ENCODE measurements at regions not wholly inside any gene's neighbourhood (a gene's known extent, or its start where the extent isn't known, plus 50 kb on each side); places are given as distances from the start of the nearest gene placed in this dataset.

DNA sequence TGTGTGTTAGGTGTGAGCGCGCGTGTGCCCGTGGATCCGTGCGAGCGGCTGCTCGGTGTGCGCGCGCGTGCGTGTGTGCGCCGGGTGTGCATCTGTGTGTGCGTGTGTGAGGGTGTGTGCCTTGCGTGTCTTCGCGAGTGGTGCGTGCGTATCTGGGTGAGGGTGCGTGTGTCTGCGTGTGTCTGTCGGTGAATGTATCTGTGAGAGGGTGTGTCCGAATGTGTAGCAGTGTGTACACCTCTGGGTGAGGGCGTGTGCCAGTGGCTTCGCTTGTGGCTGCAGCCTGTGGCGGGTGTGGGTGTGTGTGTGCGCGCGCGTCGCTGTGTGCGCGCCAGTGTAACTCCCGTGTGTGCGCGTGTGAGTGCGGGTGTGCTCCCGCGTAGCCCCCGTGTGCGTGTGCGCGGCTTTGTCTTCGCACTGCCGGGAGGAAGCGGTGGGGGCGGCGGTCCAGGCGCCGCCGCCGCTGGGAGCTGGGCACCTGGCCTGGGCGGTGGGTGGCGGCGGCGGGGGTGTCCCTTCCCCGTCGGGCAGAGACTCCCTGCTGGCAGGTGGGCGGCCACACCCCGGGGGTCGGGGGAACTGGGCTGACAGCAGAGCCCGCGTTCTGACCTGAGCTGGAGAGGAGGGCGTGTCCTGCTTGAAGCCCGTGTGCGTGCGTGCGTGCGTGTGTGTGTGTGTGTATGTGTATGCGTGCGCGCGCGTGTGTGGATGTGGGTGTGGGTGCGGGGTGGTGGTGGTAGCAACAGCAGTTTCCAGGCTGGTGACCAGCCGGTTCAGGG, 61.3 kb upstream of the EPB41L1 start:
- TF ChIP-seq, protein P1, sequence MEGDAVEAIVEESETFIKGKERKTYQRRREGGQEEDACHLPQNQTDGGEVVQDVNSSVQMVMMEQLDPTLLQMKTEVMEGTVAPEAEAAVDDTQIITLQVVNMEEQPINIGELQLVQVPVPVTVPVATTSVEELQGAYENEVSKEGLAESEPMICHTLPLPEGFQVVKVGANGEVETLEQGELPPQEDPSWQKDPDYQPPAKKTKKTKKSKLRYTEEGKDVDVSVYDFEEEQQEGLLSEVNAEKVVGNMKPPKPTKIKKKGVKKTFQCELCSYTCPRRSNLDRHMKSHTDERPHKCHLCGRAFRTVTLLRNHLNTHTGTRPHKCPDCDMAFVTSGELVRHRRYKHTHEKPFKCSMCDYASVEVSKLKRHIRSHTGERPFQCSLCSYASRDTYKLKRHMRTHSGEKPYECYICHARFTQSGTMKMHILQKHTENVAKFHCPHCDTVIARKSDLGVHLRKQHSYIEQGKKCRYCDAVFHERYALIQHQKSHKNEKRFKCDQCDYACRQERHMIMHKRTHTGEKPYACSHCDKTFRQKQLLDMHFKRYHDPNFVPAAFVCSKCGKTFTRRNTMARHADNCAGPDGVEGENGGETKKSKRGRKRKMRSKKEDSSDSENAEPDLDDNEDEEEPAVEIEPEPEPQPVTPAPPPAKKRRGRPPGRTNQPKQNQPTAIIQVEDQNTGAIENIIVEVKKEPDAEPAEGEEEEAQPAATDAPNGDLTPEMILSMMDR (conservative IDR thresholded peaks at IDR 0.05; ENCODE audit: low read depth in 2 of 2) = no peak
- TF ChIP-seq, protein P2, sequence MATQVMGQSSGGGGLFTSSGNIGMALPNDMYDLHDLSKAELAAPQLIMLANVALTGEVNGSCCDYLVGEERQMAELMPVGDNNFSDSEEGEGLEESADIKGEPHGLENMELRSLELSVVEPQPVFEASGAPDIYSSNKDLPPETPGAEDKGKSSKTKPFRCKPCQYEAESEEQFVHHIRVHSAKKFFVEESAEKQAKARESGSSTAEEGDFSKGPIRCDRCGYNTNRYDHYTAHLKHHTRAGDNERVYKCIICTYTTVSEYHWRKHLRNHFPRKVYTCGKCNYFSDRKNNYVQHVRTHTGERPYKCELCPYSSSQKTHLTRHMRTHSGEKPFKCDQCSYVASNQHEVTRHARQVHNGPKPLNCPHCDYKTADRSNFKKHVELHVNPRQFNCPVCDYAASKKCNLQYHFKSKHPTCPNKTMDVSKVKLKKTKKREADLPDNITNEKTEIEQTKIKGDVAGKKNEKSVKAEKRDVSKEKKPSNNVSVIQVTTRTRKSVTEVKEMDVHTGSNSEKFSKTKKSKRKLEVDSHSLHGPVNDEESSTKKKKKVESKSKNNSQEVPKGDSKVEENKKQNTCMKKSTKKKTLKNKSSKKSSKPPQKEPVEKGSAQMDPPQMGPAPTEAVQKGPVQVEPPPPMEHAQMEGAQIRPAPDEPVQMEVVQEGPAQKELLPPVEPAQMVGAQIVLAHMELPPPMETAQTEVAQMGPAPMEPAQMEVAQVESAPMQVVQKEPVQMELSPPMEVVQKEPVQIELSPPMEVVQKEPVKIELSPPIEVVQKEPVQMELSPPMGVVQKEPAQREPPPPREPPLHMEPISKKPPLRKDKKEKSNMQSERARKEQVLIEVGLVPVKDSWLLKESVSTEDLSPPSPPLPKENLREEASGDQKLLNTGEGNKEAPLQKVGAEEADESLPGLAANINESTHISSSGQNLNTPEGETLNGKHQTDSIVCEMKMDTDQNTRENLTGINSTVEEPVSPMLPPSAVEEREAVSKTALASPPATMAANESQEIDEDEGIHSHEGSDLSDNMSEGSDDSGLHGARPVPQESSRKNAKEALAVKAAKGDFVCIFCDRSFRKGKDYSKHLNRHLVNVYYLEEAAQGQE (IDR thresholded peaks at IDR 0.05; ENCODE audit: unreplicated experiment) = no peak
- TF ChIP-seq POLR2AphosphoS5 (IDR thresholded peaks at IDR 0.05; ENCODE audit: low read depth) = no peak
- TF ChIP-seq EZH2 (IDR thresholded peaks at IDR 0.05; ENCODE audit: low read depth, unreplicated experiment) = peak; percentile 45
- no peak for TF ChIP-seq ZNF114 (CRISPR knock-in tag; IDR thresholded peaks at IDR 0.05)
- TF ChIP-seq, protein P3, sequence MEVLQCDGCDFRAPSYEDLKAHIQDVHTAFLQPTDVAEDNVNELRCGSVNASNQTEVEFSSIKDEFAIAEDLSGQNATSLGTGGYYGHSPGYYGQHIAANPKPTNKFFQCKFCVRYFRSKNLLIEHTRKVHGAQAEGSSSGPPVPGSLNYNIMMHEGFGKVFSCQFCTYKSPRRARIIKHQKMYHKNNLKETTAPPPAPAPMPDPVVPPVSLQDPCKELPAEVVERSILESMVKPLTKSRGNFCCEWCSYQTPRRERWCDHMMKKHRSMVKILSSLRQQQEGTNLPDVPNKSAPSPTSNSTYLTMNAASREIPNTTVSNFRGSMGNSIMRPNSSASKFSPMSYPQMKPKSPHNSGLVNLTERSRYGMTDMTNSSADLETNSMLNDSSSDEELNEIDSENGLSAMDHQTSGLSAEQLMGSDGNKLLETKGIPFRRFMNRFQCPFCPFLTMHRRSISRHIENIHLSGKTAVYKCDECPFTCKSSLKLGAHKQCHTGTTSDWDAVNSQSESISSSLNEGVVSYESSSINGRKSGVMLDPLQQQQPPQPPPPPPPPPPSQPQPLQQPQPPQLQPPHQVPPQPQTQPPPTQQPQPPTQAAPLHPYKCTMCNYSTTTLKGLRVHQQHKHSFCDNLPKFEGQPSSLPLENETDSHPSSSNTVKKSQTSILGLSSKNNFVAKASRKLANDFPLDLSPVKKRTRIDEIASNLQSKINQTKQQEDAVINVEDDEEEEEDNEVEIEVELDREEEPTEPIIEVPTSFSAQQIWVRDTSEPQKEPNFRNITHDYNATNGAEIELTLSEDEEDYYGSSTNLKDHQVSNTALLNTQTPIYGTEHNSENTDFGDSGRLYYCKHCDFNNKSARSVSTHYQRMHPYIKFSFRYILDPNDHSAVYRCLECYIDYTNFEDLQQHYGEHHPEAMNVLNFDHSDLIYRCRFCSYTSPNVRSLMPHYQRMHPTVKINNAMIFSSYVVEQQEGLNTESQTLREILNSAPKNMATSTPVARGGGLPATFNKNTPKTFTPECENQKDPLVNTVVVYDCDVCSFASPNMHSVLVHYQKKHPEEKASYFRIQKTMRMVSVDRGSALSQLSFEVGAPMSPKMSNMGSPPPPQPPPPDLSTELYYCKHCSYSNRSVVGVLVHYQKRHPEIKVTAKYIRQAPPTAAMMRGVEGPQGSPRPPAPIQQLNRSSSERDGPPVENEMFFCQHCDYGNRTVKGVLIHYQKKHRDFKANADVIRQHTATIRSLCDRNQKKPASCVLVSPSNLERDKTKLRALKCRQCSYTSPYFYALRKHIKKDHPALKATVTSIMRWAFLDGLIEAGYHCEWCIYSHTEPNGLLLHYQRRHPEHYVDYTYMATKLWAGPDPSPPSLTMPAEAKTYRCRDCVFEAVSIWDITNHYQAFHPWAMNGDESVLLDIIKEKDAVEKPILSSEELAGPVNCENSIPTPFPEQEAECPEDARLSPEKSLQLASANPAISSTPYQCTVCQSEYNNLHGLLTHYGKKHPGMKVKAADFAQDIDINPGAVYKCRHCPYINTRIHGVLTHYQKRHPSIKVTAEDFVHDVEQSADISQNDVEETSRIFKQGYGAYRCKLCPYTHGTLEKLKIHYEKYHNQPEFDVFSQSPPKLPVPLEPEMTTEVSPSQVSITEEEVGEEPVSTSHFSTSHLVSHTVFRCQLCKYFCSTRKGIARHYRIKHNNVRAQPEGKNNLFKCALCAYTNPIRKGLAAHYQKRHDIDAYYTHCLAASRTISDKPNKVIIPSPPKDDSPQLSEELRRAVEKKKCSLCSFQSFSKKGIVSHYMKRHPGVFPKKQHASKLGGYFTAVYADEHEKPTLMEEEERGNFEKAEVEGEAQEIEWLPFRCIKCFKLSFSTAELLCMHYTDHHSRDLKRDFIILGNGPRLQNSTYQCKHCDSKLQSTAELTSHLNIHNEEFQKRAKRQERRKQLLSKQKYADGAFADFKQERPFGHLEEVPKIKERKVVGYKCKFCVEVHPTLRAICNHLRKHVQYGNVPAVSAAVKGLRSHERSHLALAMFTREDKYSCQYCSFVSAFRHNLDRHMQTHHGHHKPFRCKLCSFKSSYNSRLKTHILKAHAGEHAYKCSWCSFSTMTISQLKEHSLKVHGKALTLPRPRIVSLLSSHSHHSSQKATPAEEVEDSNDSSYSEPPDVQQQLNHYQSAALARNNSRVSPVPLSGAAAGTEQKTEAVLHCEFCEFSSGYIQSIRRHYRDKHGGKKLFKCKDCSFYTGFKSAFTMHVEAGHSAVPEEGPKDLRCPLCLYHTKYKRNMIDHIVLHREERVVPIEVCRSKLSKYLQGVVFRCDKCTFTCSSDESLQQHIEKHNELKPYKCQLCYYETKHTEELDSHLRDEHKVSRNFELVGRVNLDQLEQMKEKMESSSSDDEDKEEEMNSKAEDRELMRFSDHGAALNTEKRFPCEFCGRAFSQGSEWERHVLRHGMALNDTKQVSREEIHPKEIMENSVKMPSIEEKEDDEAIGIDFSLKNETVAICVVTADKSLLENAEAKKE (CRISPR knock-in tag; IDR thresholded peaks at IDR 0.05) = no peak
- no peak for TF ChIP-seq EZH2phosphoT487 (IDR thresholded peaks at IDR 0.05; ENCODE audit: unreplicated experiment)
- no peak for TF ChIP-seq STAT1 (IDR thresholded peaks at IDR 0.05; ENCODE audit: unreplicated experiment)
- TF ChIP-seq, protein P4, sequence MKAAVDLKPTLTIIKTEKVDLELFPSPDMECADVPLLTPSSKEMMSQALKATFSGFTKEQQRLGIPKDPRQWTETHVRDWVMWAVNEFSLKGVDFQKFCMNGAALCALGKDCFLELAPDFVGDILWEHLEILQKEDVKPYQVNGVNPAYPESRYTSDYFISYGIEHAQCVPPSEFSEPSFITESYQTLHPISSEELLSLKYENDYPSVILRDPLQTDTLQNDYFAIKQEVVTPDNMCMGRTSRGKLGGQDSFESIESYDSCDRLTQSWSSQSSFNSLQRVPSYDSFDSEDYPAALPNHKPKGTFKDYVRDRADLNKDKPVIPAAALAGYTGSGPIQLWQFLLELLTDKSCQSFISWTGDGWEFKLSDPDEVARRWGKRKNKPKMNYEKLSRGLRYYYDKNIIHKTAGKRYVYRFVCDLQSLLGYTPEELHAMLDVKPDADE (IDR thresholded peaks at IDR 0.05) = no peak
- no peak for TF ChIP-seq JUNB (IDR thresholded peaks at IDR 0.05; ENCODE audit: unreplicated experiment)
- no peak for TF ChIP-seq CREB1 (CRISPR knock-in tag; IDR thresholded peaks at IDR 0.05; ENCODE audit: low read depth)
- TF ChIP-seq NANOG (IDR thresholded peaks at IDR 0.05; ENCODE audit: borderline replicate concordance) = no peak

Measured in GM23338 (cell line).